HG03565 (cell line): ENCODE measurements at regions not wholly inside any gene's neighbourhood (a gene's known extent, or its start where the extent isn't known, plus 50 kb on each side); places are given as distances from the start of the nearest gene placed in this dataset.

ENCODE experiments used
- ATAC-seq: cut with Tn5 transposase; IDR thresholded peaks from one replicate; pipeline ENCODE4 v1.9.1; 2021; ENCODE audit warnings: mild to moderate bottlenecking, moderate library complexity; ENCODE audit not compliant: unreplicated experiment

DNA sequence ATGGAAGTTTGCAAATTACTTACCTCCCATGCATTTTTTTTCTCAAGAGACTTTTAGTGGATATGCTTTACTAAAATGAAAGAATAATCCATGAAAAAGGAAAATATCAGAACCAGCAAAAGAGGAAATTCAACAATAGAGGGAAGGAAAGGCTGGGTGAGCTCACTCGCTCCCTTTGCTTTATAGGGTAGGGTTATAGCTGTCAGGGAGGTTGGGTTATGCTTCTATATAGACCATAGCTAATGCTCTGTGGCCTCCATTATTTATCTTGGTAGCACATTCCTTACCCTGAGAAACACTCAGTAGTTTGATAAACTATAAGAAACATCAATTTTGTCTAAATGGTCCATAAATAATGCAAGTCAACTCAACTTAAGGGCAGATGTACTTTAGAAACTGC, 215.9 kb upstream of the FAR2 start:
- no peak for ATAC-seq

DNA sequence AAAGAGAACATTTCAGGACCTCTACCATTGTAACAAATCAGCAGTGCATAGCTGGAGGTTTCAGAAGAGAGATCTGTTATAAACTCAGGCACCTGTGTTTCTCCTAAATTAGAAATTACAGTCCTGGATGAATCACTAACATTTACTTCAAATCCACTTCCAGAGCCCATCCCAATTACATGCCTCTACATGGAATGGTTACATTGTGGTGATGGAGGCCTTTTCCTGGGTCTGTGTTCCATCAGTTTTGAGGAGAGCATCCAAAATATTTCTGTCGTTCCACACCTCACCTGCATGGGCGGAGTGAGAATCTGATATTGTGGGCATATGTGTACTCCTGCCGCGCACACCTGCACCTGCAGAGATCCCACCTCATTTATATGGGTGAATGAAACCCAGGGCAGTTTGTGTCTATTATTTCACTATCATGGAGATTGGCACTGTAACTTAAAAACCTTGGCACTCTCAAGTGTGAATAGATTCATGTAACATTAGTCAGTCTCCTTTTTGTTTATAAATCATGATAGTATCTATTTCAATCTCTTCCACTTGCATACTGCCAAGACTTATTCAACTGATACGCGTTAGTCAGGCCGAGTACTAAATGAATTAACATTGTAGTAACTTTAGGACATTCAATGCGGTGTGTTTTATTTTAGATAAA, 215.1 kb upstream of the FAR2 start:
- ATAC-seq, result no peak

DNA sequence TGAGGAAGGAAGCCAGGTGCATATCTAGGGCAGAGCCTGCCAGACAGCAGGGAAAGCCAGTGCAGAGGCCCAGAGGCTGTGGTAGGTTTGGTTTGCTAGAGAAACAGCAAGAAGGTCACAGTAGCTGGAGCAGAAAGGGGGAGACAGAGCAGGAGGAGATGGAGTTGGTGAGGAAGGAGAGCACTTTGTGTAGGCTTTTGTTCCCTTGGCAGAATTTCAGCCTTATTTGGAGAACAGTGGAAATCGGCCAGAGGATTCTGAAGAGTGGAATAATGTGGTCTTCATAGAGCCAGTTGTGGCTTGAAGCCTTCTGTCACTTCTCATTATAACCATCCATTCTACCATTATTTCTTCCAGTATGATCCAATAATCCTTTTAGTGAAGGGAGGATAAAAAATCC, 212.9 kb upstream of the FAR2 start:
- ATAC-seq, result no peak

DNA sequence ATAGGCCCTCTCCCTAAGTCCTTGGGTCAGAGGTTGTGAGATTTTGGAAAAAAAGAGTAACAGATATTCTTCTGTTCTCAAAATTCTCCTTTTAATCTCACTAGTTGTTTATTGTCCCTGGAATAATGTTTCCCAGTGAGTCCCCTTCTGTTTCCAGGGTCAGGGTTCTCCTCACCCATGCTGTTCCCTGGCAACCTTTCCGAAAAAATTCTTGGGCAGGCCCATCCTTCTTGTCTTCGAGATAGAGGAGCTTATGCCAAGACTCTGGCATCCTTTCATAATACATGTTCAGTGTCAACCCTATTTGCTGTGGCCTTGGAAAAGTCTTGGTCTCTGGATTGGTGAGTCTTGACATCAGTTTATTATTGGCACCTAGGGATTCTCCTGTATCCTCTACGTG, 212.4 kb upstream of the FAR2 start:
- no peak for ATAC-seq

DNA sequence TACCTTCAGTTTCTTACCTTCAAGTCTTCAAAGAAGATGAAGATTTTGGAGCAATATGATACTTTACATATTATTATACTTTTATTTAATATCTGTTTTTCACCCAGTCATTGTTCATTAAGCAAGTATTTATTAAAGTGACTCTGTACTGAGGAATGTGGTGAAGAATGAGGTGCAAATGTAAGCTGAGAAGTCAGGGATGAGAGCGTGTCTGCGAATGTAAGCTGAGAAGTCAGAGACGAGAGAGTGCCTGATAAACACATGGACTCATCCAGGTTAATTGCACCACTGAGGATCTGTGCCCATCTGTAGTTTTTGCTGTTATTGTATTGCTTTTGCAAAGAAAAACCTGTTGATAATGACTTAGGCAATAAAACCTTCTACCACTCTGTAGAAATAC, 211.9 kb upstream of the FAR2 start:
- no peak for ATAC-seq

DNA sequence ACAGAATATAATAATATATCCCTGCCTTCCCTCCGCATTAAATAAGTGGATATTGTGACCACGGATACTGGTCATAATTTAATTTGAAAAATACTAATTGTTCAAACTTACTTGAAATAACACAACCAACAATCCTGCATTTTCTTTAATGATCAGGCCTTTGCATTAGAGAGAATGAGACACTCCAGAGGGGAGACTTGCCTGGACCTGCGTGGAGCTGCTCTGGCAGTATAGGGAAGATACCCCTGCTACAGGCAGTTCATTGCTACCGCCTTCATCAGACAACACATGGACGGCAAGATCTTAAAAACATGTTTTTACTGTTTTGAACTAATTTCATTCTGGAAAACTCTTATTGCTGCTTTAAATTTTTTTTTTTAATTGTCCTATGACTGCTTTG, 211.0 kb upstream of the FAR2 start:
- ATAC-seq, result no peak

DNA sequence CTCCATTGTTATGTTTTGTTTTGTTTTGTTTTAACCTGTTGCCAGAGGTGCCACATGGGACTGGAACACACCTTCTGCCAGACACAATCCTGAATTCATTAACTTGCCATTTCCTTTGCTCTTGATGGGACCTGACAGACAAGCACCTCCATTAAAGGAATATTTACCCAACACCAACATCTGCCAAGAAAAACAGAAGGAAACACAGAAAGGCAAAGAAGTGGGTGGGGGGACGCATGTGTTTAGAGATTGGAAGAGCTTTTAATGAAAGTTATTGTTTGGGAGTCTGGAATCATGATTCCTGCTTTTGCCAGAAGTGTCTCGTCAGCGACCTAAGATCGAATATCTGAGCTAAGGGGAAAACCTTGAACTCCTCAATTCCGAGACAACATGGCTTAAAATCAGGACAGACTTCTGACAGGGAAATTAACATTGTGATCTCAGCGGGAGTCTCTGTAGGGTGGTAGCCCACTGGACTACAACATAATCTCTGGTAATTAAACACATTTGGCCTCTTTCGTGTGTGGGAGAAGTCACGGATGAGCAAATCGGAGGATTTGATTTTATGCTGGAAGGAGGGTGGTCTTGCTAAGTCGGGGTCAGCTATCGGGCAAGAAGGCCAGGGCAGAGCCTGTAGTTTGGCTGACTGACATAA, 210.4 kb upstream of the FAR2 start:
- ATAC-seq, result no peak

DNA sequence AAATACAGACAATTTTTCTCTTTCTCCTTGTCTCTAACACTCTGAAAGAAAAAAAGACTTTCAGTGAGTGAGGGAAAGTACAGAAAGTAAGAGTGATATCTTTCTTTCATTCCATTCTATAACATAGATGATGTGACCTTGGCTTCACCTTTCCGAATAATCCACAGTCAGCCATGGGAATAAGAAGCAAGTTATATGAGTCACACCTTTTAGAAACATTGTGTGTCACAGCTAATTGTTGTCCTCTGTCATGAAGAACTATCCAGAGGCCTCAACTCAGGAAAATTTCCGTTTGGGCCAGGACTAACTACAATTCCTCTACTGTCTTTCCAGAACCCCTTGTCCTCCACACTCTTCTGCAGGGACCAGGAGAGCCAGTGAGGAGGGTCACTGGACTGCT, 209.7 kb upstream of the FAR2 start:
- no peak for ATAC-seq

DNA sequence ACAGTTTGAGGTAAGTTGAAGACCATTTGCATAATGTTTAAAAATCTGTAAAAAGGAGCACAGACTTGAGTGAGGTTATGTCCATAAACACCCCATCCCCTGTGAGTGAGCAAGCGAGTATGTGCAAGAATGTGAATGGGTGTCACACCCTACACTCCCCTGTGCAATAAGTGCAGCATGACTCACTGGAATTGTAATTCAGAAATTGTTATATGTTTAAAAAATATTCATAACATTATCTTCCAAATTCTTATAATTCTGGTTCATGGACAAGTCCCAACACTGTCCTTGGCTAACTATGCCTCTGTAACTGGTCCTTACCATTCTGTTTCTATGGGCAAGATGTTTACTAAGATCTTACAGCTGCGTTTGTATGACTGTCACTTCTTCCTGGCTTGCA, 207.8 kb upstream of the FAR2 start:
- ATAC-seq, result no peak

DNA sequence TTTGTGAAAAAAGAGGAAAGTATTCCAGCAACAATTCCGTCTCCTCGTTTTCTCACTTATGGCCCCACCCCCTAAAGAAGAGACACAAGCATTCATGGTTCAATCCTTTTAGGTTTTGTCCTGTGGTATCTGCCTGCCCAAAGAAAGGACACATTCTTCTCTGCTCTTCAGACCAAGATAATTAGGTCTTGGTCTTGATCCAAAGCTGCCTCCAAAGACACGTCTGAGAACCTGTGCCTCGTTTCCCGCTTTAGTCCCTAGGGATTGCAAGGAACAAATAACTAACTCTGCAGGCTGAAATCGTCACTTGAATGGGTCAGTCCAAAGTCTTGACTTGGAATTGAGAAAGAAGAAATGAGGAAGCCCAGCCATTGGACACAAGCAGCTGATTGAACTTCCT, 202.7 kb upstream of the FAR2 start:
- no peak for ATAC-seq

DNA sequence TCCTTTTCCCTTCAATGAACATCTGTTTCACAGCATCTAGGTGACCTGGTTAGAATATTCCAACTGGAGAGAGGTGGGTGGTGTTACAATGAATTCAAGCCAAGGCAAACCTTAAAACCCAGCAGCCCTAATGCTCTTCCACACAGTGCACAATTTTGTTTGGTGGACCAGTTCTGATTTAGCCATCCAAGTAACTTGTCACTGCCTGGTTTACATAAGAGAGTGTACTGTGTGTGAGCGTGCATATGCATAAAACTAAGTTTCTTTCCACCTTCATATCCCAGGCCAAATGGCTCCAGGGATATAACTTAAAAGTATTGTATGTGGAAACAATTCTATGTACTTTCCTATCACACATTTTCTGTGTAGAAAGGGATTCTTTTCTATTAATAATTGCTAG, 200.4 kb upstream of the FAR2 start:
- no peak for ATAC-seq

DNA sequence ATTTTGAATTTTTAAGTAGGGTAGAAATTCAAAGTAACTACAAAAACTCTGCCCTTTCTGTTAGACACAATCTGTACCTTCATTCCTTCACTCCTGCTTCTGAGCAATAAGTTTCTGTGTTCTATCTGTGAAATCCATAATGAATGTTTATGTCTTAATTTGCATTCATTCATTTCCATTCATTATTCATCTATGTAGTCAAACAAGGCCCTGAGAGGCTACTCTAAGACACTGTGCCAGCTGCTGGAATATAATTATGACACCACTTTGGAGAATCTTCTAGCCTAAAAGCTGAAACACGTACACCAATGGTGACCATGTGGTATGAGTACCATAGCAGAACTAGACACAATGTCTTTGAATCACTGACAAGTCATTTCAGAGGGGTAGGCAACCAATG, 199.9 kb upstream of the FAR2 start:
- no peak for ATAC-seq

DNA sequence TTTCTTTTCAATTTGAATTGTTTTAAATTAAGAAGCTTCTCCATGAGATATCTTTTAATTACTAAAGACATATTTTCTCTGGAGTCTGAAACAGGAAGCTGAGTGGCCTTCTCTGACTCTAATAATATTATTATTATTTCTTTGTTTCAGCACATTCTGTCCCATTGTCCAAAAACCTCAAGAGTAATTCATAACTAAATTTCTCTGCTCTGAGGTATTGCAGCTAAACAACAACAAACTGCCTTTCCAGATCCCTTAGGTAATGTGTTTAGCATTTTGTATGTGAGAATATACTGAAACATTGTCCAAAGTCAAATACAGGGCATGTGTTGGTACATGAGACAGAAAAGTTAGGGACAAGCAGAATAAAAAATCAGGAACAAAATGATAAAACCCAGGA, 199.0 kb upstream of the FAR2 start:
- ATAC-seq, result no peak

DNA sequence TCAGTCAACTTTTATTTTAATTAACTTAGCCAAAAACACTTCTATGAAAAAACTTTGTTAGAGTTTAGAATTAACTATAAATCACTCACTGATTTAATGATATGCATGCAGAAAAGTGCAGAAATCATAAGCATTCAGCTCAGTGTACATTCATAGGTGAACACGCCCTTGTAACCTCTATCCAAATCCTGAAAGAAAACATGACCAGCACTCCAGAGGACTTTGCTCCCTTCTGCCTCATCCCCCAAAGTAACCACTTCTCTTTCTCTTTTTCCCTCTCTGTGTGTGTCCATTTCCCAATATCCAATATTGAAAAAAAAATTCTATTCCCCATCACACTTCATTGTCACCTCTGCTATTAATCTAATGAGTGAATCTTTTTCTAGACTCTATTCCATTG, 197.1 kb upstream of the FAR2 start:
- no peak for ATAC-seq

DNA sequence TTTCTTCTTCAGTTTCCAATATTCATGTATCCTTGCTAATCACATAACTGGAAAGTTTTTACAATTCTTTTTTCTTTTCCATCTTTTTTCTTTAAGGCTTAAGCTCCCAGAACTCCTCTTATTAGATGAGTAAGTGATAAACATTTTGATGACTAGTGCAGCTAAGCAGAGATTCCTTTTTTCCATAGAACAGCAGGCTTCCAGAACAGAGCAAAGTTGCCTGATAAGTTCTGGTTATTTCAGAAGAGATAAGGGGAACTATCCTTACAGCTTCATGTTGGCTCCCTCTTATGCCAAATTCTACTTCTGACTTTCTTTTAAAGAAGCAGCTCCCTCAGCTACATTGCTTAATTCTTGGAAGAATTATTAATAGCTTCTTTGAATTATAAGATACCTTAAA, 194.7 kb upstream of the FAR2 start:
- ATAC-seq, result no peak

DNA sequence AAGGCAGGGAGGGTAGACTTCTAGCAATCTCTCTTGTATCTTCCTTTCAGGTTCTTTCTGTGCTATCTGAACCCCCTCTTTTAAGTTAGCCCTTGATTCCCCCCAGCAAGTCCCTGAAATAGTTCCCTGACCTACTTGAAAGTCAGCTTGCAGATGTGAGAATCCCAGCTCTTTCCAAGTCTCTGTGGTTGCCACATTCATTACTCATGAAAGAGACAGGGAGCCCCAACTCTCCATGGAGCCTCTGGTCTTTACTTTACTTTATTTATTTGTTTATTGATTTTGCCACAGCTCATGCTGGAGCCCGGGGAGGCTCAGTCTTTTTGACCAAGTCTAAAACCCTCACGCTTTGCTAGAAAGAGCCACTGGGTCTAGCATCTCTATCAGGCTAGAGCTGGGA, 193.6 kb upstream of the FAR2 start:
- ATAC-seq, result no peak

DNA sequence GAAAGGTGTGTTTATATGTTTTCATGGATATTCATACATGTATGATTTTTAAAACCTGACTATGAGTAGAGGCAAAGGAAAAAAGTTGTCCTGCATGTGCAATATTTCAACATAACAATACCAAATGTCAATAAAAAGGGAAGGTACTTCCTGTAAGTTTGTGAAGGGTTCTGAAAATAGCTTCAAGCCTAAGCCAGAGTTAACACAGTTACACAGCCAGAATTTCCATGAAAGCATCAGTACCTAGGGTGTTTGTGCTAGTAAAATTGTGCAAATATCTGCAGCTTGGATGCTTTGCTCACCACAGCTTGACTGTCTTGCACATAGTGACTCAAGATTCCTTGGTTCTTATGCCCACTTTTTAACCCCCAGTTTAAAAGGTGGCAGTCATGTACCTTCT, 193.1 kb upstream of the FAR2 start:
- ATAC-seq, result no peak

DNA sequence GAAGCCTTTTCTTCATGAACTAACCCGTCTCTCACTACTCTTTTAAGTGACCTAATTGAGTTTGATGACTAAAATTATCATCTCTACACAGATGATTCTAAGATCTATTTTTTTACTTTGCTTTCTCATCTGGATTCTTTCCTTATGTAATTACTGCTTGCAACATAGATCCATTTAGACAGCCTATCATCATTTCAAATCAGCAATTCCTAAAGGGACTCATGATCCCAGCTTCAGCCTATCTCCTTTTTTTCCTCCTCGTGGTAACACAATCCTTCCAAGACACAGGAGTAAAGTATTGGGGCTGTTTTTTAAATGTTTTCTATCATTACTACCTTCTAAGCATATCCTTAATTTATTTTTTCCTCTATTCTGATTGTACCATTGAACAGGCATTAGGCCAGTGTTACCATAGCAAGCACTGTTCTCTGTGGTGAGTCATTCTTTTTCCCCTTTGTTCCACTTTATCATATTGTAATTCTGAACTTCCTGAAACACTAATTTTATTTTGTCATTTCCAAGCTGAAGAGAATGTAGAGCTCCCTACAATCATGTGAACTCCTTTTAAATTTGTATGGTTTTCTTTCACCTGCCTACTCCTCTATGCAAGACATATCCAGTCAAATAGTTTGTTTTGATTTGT, 190.4 kb upstream of the FAR2 start:
- no peak for ATAC-seq

DNA sequence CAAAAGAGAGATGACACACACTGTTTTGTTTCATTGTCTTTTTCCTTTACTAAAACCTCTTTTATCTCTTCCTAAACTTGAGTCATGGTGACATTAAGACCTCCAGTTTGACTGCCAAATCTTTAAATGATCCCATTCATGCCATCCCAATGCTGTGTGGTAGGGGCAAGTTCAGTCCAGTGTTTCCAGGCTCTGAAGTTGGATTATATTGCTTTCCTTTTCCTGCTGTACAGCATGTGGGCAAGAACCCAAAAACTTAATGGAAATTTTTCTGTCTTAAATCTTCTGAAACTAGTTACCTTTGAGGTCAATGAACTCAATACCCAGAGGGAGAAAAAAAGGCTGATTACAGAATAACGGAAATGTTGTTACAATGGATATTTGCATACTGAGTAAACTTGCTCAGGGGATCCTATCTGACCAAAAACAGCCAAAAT, 187.1 kb upstream of the FAR2 start:
- ATAC-seq, result peak; percentile 60

DNA sequence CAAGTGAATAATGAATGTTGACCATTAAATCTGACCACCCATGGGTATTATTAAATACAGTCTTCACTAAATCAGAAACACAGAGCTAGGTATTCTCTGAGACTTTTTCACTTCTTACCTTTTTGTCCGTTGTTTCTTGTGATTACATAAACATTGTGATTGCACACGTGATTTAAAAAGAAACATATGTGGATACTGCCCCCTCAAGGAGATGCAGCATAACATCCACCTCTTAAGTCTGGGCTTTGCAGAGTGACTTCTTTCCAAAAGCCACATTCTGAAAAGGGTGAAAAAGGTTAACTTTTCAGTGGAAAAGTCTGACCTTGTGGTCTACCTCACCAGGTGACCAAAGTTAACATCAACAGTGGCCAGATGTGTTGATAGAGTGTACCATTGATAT, 185.5 kb upstream of the FAR2 start:
- ATAC-seq, result no peak

DNA sequence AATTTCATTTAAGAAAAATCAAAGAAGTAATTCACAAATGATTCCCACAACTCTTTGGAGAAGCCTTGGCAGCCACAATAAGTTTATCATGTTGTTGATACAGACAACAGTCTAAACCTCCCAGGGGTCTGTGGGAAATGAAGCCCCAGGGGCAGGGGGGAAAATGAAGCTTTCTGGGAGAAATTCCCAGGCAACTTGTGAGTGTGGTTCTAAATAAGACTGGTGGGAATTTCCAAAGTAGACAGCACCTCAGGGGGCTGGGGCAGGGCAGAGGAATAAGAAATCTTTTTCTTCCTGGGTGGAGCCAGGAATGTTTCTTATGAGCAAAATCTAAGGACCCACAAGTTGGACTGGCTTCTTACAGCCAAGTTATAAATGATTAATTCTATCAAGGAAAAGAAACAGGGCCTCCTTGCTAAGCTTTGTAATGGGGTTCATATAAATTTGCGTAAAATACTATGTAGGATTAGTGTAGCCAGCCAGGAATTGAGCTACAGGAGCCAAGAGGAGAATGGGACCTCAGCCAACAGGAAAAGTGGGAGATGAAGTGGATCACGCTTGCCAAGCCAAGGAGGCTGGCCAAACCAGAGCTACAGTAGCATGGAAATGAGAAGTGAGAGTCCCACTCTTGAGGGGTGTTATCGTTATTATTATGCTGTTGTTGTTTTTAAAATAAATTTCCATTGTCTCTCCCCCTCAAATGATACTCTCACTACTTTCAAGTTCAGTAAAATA, 182.9 kb upstream of the FAR2 start:
- ATAC-seq, result no peak

DNA sequence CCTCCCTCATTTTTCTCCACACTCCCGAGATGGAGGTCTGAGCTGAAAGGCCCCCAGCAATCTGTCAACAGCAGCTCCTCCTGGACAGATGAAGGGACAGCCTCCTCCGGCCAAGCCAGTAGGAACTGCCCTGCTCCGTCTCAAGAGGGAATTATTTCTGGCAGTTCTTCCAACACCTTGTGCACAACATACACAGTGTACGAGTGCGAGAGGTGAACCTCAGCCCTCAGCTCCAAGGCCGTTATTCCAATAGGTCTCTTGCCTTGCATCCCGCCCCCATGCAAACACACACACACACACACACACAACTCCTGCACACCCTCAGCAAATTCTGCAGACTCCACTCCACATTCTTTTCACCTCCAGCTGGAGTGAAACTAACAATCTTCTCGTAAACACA, 181.7 kb upstream of the FAR2 start:
- no peak for ATAC-seq
